H9 (cell line): ENCODE measurements at regions not wholly inside any gene's neighbourhood (a gene's known extent, or its start where the extent isn't known, plus 50 kb on each side); places are given as distances from the start of the nearest gene placed in this dataset.

ENCODE experiments used
- DNase-seq: peaks from one replicate; pipeline ENCODE4 v3.0.0-alpha.2; 2017
- H2AFZ ChIP-seq: one replicate; pipeline ENCODE4 v1.6.1; 2013; ENCODE audit warnings: mild to moderate bottlenecking, low read length, control low read depth, moderate library complexity
- H2AK5ac ChIP-seq: 2 replicates; pipeline ENCODE4 v1.6.1; 2013; ENCODE audit warnings: low read length, control low read depth, mixed read lengths; ENCODE audit not compliant: insufficient read length
- H2BK120ac ChIP-seq: one replicate; pipeline ENCODE4 v1.6.1; 2013; ENCODE audit warnings: low read depth, mild to moderate bottlenecking, low read length, control low read depth, inconsistent platforms; ENCODE audit not compliant: poor library complexity, severe bottlenecking
- H2BK12ac ChIP-seq: 2 replicates; pipeline ENCODE4 v1.6.1; 2013; ENCODE audit warnings: low read length, control low read depth, mixed read lengths, low read depth; ENCODE audit not compliant: insufficient read length
- H2BK15ac ChIP-seq: 2 replicates; pipeline ENCODE4 v1.6.1; 2013; ENCODE audit warnings: low read depth, low read length, control low read depth
- H2BK20ac ChIP-seq: one replicate; pipeline ENCODE4 v1.6.1; 2013; ENCODE audit warnings: low read depth, mild to moderate bottlenecking, low read length, control low read depth, inconsistent platforms; ENCODE audit not compliant: poor library complexity, severe bottlenecking
- H2BK5ac ChIP-seq: 2 replicates; pipeline ENCODE4 v1.6.1; 2013; ENCODE audit warnings: low read length, control low read depth, mixed read lengths; ENCODE audit not compliant: insufficient read length
- H3K14ac ChIP-seq: 2 replicates; pipeline ENCODE4 v1.6.1; 2013; ENCODE audit warnings: low read length, control low read depth; ENCODE audit not compliant: insufficient read depth
- H3K18ac ChIP-seq: 2 replicates; pipeline ENCODE4 v1.6.1; 2013; ENCODE audit warnings: low read depth, mild to moderate bottlenecking, mixed read lengths, low read length, control low read depth; ENCODE audit not compliant: insufficient read length
- H3K23ac ChIP-seq: 2 replicates; pipeline ENCODE4 v1.6.1; 2013; ENCODE audit warnings: low read length, control low read depth, mixed read lengths, low read depth; ENCODE audit not compliant: insufficient read length
- H3K23me2 ChIP-seq: 2 replicates; pipeline ENCODE4 v1.6.1; 2013; ENCODE audit warnings: low read depth, mild to moderate bottlenecking, mixed read lengths, low read length, control low read depth; ENCODE audit not compliant: insufficient read length, poor library complexity, severe bottlenecking
- H3K27ac ChIP-seq: 2 replicates; pipeline ENCODE4 v1.5.1; 2013; ENCODE audit warnings: low read length, control low read depth, mixed read lengths, low read depth; ENCODE audit not compliant: insufficient read length
- H3K27me3 ChIP-seq: 2 replicates; pipeline ENCODE4 v1.6.1; 2013; ENCODE audit warnings: low read length, control low read depth, inconsistent platforms; ENCODE audit not compliant: insufficient read depth
- H3K4ac ChIP-seq: 2 replicates; pipeline ENCODE4 v1.6.1; 2013; ENCODE audit warnings: low read depth, mild to moderate bottlenecking, control low read depth, inconsistent platforms, low read length, moderate library complexity
- H3K4me1 ChIP-seq: 2 replicates; pipeline ENCODE4 v1.6.1; 2013; ENCODE audit warnings: low read length, control low read depth, inconsistent platforms; ENCODE audit not compliant: insufficient read depth
- H3K4me2 ChIP-seq: 2 replicates; pipeline ENCODE4 v1.6.1; 2013; ENCODE audit warnings: low read length, control low read depth, mixed read lengths; ENCODE audit not compliant: insufficient read length, insufficient read depth
- H3K56ac ChIP-seq: 2 replicates; pipeline ENCODE4 v1.6.1; 2013; ENCODE audit warnings: low read depth, mild to moderate bottlenecking, mixed read lengths, low read length, control low read depth; ENCODE audit not compliant: insufficient read length
- H3K79me1 ChIP-seq: 2 replicates; pipeline ENCODE4 v1.6.1; 2013; ENCODE audit warnings: low read depth, mild to moderate bottlenecking, moderate library complexity, low read length, control low read depth, inconsistent platforms; ENCODE audit not compliant: insufficient read depth, poor library complexity, severe bottlenecking
- H3K79me2 ChIP-seq: 2 replicates; pipeline ENCODE4 v1.6.1; 2013; ENCODE audit warnings: low read length, control low read depth, inconsistent platforms; ENCODE audit not compliant: insufficient read depth
- H3K9ac ChIP-seq: 2 replicates; pipeline ENCODE4 v1.6.1; 2013; ENCODE audit warnings: low read length, control low read depth, mixed read lengths; ENCODE audit not compliant: insufficient read length; ENCODE audit errors: extremely low read depth
- H3K9me3 ChIP-seq: one replicate; pipeline ENCODE4 v1.6.1; 2013; ENCODE audit warnings: low read depth, low read length, inconsistent platforms; ENCODE audit not compliant: control insufficient read depth
- H3T11ph ChIP-seq: one replicate; pipeline ENCODE4 v1.6.1; 2013; ENCODE audit warnings: mild to moderate bottlenecking, low read length, control low read depth, inconsistent platforms
- H4K20me1 ChIP-seq: one replicate; pipeline ENCODE4 v1.6.1; 2013; ENCODE audit not compliant: control insufficient read depth, insufficient read length, insufficient read depth
- H4K5ac ChIP-seq: 2 replicates; pipeline ENCODE4 v1.6.1; 2013; ENCODE audit warnings: low read depth, mild to moderate bottlenecking, mixed read lengths, low read length, control low read depth; ENCODE audit not compliant: insufficient read length
- H4K8ac ChIP-seq: replicated peaks from 2 replicates; pipeline ENCODE4 v1.6.1; 2013; ENCODE audit warnings: low read length, control low read depth, mixed read lengths, low read depth; ENCODE audit not compliant: insufficient read length
- H4K91ac ChIP-seq: 2 replicates; pipeline ENCODE4 v1.6.1; 2013; ENCODE audit warnings: low read depth, mild to moderate bottlenecking, moderate library complexity, mixed read lengths, low read length, control low read depth; ENCODE audit not compliant: insufficient read length
- H3K27ac Mint-ChIP-seq, 3 experiments: 2 replicates in 2 of 3; 3 replicates in 1 of 3; pipeline ENCODE4 v1.8.0; 2020 to 2021; ENCODE audit warnings: mixed read lengths in 3 of 3, mild to moderate bottlenecking in 1 of 3, moderate library complexity in 1 of 3
- H3K27me3 Mint-ChIP-seq: 2 replicates; pipeline ENCODE4 v1.8.0; 2021; ENCODE audit warnings: low read depth, mild to moderate bottlenecking, moderate library complexity, mixed read lengths
- H3K36me3 Mint-ChIP-seq, 3 experiments: 2 replicates in 2 of 3; 3 replicates in 1 of 3; pipeline ENCODE4 v1.8.0; 2020 to 2021; ENCODE audit warnings: low read depth in 3 of 3, mixed read lengths in 3 of 3; ENCODE audit not compliant: insufficient read depth in 1 of 3
- H3K4me1 Mint-ChIP-seq, 2 experiments: 2 replicates each; pipeline ENCODE4 v1.8.0; 2020; ENCODE audit warnings: mixed read lengths in 2 of 2
- H3K4me3 Mint-ChIP-seq, 2 experiments: 2 replicates in 1 of 2; 3 replicates in 1 of 2; pipeline ENCODE4 v1.8.0; 2020 to 2021; ENCODE audit warnings: mild to moderate bottlenecking in 2 of 2, mixed read lengths in 2 of 2, moderate library complexity in 1 of 2
- H3K9me3 Mint-ChIP-seq, 2 experiments: 2 replicates in 1 of 2; 3 replicates in 1 of 2; pipeline ENCODE4 v1.8.0; 2020; ENCODE audit warnings: mild to moderate bottlenecking in 2 of 2, mixed read lengths in 2 of 2, moderate library complexity in 1 of 2
- TF ChIP-seq, protein P1 (sequence below): fragments of 200-600 bp; sonication (generic); conservative IDR thresholded peaks from 3 replicates; pipeline ENCODE4 v1.8.0; 2021; ENCODE audit warnings: antibody characterized with exemption, mild to moderate bottlenecking

DNA sequence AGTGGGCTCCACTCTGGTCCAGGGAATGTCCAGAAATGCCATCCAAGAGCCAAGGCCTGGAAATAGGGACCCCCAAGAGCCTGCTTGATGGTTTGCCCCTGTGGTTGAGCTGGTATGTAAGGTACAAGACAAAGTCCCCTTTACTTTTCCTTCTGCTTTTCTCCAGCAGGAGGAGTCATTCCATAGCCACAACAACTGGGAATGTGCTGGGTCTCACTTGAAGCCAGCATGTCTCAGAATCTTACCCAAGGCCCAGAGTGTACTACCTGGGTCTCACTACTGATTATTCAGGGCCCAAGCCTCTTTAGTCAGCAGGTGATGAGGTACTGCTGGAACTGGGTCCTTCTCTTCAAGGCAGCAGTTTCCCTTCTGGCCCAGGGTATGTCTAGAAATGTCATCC is 62.1 kb upstream of the CD55 start:
- DNase-seq: peak; percentile 38
- H4K8ac ChIP-seq: no peak overlapping the region
- H3K9me3 Mint-ChIP-seq: peaks cover 5 to 14% of the 10 kb centered on the region in 2 experiments; a peak in 4 of 5 replicates
- no peak overlapping the region for H3K4me2 ChIP-seq
- H3K79me1 ChIP-seq: no peaks in the 10 kb centered on the region
- no peaks in the 10 kb centered on the region for H3K23me2 ChIP-seq
- H2AFZ ChIP-seq: no peak overlapping the region
- TF ChIP-seq, protein P1, sequence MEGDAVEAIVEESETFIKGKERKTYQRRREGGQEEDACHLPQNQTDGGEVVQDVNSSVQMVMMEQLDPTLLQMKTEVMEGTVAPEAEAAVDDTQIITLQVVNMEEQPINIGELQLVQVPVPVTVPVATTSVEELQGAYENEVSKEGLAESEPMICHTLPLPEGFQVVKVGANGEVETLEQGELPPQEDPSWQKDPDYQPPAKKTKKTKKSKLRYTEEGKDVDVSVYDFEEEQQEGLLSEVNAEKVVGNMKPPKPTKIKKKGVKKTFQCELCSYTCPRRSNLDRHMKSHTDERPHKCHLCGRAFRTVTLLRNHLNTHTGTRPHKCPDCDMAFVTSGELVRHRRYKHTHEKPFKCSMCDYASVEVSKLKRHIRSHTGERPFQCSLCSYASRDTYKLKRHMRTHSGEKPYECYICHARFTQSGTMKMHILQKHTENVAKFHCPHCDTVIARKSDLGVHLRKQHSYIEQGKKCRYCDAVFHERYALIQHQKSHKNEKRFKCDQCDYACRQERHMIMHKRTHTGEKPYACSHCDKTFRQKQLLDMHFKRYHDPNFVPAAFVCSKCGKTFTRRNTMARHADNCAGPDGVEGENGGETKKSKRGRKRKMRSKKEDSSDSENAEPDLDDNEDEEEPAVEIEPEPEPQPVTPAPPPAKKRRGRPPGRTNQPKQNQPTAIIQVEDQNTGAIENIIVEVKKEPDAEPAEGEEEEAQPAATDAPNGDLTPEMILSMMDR: peak; percentile 67
- H2BK12ac ChIP-seq: no peak overlapping the region
- H2AK5ac ChIP-seq: no peak overlapping the region
- H3K4me1 Mint-ChIP-seq: peaks cover 0 to 2% of the 10 kb centered on the region in 2 experiments; a peak in 2 of 4 replicates
- no peak overlapping the region for H3K27ac ChIP-seq
- no peak overlapping the region for H2BK5ac ChIP-seq
- no peak overlapping the region for H4K5ac ChIP-seq
- H3K18ac ChIP-seq: no peak overlapping the region
- no peak overlapping the region for H3K27ac Mint-ChIP-seq
- H3K9ac ChIP-seq: no peak overlapping the region
- no peaks in the 10 kb centered on the region for H3K4me1 ChIP-seq
- H3K9me3 ChIP-seq: no peaks in the 10 kb centered on the region
- H2BK15ac ChIP-seq: no peak overlapping the region
- H3K14ac ChIP-seq: no peak overlapping the region
- no peaks in the 10 kb centered on the region; the same call in 1 of the 2 replicates for H3K27me3 Mint-ChIP-seq
- no peak overlapping the region; a peak in 1 of 5 replicates for H3K4me3 Mint-ChIP-seq
- no peak overlapping the region for H3K56ac ChIP-seq
- H3K23ac ChIP-seq: no peak overlapping the region
- no peaks in the 10 kb centered on the region for H4K20me1 ChIP-seq
- no peak overlapping the region for H3T11ph ChIP-seq
- H2BK120ac ChIP-seq: no peak overlapping the region
- no peaks in the 10 kb centered on the region for H3K27me3 ChIP-seq
- H3K36me3 Mint-ChIP-seq: peaks cover 0 to 6% (median 4%) of the 10 kb centered on the region in 3 experiments; a peak in 6 of 7 replicates
- no peaks in the 10 kb centered on the region for H3K79me2 ChIP-seq
- no peak overlapping the region for H2BK20ac ChIP-seq
- H3K4ac ChIP-seq: no peak overlapping the region
- H4K91ac ChIP-seq: no peak overlapping the region
